ENCODE measurements at regions not wholly inside any gene's neighbourhood (a gene's known extent, or its start where the extent isn't known, plus 50 kb on each side); places are given as distances from the start of the nearest gene placed in this dataset.

DNA sequence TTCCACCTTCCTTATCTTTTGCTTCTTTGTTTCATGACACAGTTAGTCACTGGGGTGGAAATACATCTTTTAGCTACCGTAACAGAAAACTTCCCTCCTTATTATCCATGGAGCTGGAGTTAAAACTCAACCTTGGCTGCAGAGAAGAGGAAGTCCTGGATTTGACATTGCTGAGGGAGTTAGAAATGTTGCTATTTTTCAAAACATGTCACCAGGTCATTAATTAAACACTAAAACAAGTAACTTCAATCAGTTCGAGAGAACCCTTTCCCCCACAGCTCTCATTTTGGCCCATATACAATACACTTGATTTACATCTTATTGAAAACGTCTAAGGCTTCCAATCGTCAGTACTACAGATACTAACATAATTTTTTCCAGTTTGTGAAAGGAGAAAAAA lies 237.9 kb upstream of the CD180 start:
- no peak for DNase-seq

DNA sequence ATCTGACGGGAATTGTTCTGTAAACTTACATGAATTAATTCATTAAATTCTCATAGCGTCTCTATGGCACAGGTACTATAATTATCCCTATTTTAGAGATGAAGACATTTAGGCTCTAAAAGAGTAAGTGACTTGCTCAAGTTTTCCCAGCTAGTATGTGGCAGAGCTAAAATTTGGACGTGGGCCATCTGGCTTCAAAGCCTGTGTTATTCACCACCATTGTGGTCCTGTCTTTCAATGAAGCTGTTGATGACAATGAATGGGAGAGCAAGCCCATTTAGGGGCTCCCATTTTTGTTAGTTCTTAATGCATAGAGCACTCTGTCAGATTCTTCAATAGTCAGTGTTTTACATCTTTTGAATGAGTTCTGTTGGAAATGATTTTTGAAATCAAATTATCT lies 236.0 kb upstream of the CD180 start:
- DNase-seq, result no peak

GRCh38 chr5:67431191-67431590 lies 234.6 kb upstream of the CD180 start:
- no peak for DNase-seq

GRCh38 chr5:67427850-67428298 lies 231.3 kb upstream of the CD180 start:
- no peak for DNase-seq

DNA sequence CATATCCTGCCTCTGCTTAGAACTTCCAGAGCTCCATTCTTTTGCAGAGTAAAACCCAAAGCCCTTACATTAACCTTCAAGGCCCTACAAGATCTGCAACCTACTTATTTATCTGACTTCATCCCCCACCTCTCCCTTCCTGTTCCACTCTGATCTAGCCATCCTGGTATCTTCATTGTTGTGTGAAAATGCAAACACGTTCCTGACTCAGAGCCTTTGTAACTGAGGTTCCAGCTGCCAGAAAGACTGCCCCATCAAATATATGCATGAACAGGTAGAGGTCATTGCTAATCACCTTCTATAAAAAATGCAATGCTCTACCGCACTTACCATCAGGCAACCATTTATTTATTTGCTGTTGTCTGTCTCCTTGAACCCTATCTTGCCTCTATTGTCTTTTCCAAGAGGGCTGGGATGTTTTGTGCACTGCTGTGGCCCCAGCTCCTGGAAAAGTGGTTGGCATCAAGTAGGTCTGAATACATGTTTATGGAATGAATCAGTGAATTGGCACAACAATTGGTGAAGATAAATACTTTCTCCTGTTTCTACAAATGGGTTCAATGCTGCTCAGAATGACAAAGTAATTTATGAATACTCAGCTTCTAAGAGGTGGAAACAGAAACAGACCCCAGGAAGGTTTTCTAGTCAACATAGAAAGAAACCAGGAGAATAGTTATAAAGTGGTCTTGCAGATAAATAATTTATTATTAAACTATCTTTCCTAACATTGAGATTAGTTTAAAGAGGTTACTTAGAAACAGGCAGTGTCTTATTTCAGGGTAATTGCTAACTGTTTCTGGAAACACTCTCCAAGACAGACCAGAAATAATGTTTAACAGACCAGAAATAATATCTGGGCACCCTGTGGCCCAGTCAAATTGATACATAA lies 230.6 kb upstream of the CD180 start:
- DNase-seq, result no peak

- no peak for DNase-seq
Measured at GRCh38 chr5:67425514-67425913, 228.9 kb upstream of the CD180 start.

DNA sequence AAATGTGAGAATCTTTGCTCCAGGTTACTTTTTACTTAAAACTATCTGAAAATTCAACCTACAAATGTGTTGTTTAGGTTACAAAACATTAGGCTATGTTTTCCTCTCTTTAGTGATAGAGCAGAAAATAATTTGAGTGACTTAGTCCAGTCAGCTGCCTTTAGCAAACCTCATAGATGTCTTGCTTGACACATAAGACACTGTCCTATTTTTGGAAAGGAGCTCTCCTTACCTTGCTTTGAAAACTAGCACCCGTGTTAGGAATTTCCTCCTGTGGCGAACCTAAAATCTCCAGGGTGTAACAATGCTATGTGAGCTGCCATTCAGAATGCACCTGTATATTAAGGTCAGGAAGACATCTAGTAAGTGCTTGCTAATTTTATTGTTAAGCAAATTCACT lies 221.2 kb upstream of the CD180 start:
- DNase-seq, result no peak

DNA sequence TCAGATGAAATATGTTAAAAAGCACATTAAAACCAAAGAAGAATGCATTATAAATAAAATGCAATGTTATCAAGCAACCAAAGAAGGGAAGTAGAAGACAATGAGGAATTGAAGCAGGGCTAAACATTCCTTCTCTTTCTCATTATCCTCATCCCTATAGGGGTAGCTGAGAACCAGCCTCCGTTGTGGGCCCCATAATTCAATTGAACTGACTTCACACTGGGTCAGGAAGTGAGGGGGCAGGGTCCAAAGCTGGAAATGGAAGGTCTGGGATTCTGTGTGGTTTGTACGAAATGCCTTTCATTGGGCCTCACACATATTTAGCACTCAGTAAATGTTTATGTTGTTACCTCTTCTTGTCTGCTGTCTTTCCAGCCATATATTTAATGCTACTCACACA lies 220.4 kb upstream of the CD180 start:
- DNase-seq, result no peak

DNA sequence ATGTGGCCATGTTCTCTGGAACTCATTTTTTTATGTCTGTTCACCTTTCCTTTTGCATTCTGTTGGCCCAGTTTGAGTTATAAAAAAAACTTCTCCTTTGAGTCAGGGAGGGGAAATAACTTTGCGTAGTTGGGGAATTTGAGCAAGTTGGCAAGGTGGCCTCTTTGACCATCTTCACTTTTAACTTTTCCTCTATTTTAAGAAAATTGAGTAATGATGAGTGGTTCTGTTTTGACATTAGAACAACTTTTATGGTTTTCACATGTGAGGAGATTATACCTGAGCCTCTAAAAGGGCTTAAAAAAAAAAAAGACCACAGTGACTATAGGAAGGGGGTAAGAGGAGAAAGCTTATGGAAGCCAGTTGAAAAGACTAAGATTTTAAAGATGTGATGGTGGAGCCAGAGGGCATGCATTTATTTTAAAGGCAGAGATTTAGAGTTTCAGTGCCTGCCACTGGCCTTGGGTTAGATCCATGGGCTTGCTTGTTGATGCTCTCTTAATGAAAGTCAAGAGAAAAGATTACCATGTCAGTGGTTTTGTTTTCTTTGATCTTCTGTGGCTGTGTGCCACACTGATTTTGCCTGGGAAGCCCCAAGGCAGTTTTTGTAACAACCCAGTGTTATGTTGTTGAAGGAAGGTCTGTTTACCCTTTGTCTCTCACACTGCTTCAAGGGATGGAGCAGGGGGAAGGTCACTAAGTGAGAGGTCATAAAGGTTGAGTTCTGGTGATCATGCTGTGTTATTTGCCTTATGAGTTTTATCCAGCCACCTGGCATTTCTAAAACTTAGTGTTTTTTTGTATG lies 219.7 kb upstream of the CD180 start:
- DNase-seq, result no peak

GRCh38 chr5:67414712-67415111 lies 218.1 kb upstream of the CD180 start:
- DNase-seq, result no peak

DNA sequence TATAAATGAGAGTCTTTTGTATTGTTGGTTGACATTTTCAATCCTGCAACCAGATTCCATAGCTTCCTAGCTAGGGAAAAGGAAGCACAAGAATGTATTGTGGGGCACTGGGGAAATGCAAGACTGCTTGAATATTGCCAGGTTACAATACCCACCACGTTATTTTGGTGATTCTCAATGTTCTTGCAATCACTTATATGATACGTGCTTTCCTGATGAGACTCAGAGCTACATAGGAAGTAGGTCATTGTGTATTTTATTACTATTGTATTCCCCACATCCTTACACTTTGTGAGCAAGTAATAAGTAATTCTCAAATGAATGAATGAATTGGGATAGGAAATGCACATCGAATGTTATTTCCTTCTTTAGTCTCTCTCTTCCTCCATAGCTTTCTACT lies 217.1 kb upstream of the CD180 start:
- DNase-seq, result no peak

GRCh38 chr5:67409126-67409777 lies 212.7 kb upstream of the CD180 start:
- DNase-seq, result no peak

DNA sequence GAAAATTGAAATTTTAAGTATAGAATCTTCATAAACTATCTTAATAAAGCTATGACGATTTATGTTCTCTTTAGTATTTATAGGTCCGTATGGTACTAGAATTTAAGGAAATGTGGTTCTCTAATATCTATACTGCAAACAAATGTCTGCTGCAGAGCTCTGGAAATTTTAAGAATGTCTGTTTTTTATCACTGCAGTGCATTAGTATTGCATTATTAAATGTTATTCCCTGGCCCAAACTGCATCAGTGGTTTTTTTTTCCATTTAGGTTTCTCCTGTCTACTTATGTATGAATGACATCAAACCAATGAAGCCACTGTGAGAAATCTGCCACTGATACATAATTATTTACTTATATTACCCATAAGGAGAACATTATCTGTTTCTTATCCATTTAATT lies 211.4 kb upstream of the CD180 start:
- DNase-seq, result no peak

DNA sequence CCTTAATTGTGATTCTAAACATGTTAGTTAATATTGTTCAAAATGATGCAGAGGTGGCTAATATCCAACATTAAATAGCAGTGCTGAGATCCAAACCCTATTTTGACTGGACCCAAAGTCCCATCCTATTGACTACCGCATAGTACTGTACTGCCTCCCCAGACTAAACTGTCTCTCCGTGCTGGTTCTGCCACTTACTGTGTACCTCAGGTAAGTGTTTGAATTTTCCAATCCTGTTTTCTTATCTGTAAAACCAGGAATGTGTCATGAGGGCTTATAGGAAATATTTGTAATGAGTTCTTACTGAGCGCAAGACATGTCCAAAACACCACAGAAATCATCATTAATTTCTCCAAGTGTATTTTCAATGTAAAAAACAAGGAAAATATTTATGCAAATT lies 209.2 kb upstream of the CD180 start:
- DNase-seq, result no peak

- no peak for DNase-seq
Measured at GRCh38 chr5:67405101-67405364, 208.4 kb upstream of the CD180 start.

GRCh38 chr5:67404256-67405100 lies 207.9 kb upstream of the CD180 start:
- DNase-seq, result no peak

DNA sequence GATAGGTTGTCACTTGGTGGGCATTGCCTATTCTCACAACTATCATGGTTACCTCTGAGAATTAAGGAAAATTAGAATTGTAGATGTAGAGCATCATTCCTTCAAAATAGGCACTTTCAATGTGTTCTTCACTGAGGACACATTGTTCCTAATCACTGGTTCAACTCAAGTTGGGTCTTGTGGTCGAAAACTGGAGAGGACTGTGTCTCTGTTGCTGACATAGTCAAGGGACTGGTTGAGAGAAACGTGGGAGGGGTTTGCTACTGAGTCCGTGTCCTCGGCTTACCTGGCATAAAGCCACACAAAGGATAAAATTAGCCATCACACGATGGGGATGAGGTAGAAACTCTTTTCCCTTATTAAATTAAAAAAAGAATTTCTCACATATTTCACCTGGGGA lies 205.9 kb upstream of the CD180 start:
- no peak for DNase-seq

- no peak for DNase-seq
Measured at GRCh38 chr5:67401172-67401571, 204.6 kb upstream of the CD180 start.

GRCh38 chr5:67400752-67401151 lies 204.2 kb upstream of the CD180 start:
- DNase-seq, result no peak

DNA sequence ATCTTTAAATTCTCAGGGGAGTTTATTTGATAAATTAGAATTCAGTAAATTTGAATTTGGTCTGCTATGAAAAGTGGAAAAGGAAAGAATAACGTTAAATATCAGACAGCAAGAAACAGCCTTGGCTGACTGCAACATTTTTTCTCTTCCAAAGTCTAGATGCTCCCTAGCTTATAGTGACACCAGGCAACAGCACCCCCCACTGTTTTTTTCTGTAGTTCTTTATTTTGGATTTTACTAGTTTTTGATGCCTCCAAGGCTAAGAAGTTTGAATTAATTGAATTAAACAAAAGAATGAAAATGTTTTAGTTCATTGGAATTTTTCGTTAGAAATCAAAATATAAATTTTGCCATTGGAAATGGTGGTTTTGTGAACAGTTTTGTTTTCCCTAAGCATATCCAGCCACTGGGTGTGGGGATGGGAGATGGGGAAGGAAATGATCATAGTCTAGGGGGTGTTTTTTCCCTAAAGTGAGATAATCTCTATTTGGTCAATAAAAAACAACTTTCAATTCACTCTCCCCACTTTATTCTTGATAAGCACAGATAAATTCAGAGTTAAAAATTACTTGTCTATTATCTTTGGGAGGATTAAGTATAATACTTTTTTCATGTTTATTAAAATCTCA lies 199.3 kb upstream of the CD180 start:
- DNase-seq, result no peak

DNA sequence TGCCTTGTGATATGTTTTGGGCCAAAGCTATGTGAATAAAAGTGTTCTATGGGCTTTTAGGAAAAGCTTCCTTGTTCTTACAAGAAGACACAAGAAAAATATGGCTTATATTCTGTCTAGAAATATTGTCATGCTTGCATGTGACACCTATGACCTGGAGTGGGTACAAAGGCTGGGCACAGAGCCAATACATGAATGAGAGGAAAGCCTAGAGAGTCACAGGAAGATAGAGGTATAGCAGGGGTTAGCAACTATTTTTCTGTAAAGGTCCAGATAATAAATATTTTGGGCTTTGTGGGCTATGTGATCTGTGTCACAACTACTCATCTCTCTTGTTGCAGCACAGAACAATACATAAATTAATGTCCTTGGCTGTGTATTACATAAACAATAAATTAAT lies 196.6 kb upstream of the CD180 start:
- no peak for DNase-seq

DNA sequence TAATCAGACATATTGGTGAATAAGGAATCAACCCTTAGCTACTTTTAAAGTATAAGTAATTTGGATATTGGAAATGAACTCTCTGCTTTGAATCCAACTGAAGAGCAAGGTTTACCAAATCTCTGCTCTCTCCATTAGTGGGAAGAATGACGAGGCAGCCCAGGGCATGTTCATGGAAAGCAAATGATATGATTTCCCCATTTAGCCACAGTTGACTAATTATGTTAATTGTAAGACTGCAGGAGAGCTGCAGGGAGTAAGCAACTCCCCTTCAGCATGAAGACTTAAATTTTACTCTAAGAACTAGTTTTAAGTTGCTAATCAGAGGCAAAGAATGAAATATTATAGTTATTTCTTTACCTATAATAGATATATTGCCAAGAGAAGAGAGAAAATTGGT lies 194.3 kb upstream of the CD180 start:
- no peak for DNase-seq

GRCh38 chr5:67383451-67383850 lies 186.9 kb upstream of the CD180 start:
- DNase-seq, result no peak
